ENCODE measurements at regions not wholly inside any gene's neighbourhood (a gene's known extent, or its start where the extent isn't known, plus 50 kb on each side); places are given as distances from the start of the nearest gene placed in this dataset.

- no peak for DNase-seq (ENCODE audit: low read depth)
These were observed 109.1 kb upstream of the GDF10 start for GRCh38 chr10:47190802-47191450.

DNA sequence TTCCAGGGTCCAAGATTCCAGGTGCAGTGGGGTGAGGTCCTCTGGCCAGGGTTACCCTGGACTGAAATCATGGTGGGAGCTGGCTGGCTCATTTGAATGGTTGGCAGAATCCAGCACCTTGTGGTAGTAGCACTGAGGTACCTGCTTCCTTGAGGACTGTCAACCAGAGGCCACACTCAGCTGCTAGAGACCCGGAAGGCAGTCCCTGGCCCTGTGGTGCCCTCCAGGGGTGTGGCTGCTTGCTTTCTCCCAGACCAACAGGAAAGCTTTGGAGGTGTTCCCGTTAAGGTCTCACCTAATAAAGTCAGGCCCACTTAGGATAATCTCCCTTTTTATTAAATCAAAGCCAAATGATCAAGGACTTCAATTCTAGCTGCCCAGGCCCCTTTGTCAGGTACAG lies 107.7 kb upstream of the GDF10 start:
- no peak for DNase-seq (ENCODE audit: low read depth)

- DNase-seq (ENCODE audit: low read depth) = no peak
These were observed 106.3 kb upstream of the GDF10 start for GRCh38 chr10:47193666-47194065.

- DNase-seq (ENCODE audit: low read depth) = no peak
These were observed 104.6 kb upstream of the GDF10 start for GRCh38 chr10:47195274-47195885.

DNA sequence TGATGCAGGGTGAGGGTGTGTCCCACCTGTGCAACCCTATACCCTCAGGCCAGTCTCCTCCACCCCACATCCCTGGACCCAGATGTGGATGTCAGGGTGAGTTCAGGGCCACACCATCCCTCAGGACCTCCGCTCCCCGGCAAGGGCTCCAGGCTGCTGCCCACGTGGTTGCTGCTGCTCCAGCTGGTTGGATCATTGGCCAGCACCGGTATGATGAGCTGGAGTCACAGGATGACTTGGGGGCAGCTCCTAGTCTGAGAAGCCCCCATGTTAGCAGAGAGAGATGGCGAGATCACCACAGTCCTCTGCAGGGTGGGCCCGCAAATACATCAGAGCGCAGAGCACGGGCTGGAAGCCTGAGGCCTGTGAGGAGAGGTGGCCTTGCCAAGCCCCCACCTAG lies 103.3 kb upstream of the GDF10 start:
- DNase-seq (ENCODE audit: low read depth) = no peak

- DNase-seq (ENCODE audit: low read depth) = no peak
These were observed 101.8 kb upstream of the GDF10 start for GRCh38 chr10:47198221-47198620.

DNA sequence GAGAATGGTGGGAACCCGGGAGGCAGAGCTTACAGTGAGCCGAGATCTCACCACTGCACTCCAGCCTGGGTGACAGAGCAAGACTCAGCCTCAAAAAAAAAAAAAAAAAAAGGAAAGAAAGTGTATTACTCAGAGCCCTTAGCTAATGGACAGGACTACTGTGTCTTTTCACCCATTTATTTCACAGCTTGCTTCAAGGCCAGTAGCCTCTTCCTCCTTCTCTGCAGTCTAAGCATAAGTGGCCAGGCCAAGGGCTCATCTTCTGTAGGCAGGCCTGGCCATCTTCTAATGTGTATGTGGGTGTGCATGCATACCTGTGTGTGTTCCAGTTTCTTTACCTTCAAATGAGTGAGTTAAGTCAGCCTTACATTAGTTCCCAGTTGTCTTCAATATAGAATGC lies 94.8 kb upstream of the GDF10 start:
- DNase-seq (ENCODE audit: low read depth) = no peak

- no peak for DNase-seq (ENCODE audit: low read depth)
These were observed 93.3 kb upstream of the GDF10 start for GRCh38 chr10:47206449-47207280.

DNA sequence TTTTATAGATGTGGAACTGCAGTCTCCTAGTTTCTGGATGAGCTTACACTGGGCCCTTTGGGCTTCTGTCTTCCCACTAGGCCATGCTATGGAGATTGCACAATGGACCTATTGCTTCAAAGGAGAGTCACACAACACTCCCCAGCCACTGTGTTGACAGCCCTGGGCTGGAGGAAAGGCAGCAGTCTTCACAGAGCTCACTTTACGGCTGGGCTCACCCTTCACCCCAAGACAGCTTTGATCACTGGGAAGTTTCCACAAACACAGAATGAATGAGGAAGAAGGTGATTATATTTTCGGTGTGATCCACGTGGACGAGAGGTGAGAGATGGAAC lies 92.7 kb upstream of the GDF10 start:
- DNase-seq (ENCODE audit: low read depth) = no peak

- DNase-seq (ENCODE audit: low read depth) = no peak
These were observed 92.0 kb upstream of the GDF10 start for GRCh38 chr10:47207894-47208469.

- DNase-seq (ENCODE audit: low read depth) = no peak
These were observed 90.5 kb upstream of the GDF10 start for GRCh38 chr10:47209466-47209865.

DNA sequence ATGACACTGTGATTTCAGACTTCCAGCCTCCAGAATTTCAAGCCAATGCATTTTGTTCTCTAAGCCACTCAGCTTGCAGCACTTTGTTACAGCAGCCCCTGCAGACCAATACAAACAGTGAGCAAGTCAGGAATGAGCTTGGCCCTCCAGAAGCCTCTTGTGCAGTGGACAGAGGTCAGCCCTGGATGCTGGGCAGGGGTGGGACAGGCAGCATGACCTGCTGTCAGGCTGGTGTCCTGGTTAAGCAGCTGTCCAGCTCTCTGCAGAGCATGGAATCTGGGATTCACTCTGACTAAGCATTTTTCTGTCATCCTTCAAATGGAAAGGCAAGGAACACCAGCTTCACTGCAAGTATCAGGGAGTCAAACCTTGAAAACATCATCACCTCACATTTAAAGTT lies 85.5 kb upstream of the GDF10 start:
- DNase-seq (ENCODE audit: low read depth) = no peak

DNA sequence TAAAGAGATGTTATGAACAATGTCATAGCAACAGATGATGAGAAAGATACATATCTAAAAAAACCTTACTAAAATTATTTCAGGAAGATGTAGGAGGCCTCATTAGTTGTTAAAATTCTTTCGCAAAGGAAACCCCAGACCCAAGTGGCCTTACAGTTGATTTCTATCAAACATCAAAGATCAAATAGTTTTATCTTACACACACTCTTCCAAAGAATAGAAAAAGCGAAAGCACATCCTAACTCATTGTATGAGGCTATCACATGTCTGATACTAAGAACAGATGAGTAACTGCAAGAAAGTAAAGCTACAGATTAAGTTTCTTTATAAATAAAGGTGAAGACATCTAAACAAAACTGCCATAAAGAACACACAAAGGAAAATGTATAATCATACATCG lies 82.9 kb upstream of the GDF10 start:
- no peak for DNase-seq (ENCODE audit: low read depth)

- no peak for DNase-seq (ENCODE audit: low read depth)
These were observed 81.2 kb upstream of the GDF10 start for GRCh38 chr10:47218803-47219202.

DNA sequence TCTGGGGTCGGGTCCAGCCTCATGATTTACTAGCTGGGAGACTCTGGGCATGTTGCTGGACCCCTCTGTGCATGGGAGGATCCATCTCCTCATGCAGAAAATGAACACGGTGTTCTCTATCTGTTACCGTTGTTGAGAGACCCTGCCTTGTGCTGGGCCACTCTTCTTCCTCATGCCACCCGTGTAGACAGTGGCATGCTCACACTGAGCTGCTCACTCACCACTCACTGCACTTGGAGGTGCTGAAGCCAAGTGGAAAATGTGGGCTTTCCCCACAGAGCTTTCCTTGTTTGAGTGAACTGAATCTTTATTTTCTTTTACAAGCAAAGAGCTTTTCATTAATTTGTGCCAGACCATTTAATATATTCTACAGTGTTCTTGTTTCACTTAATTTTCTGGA lies 77.5 kb upstream of the GDF10 start:
- no peak for DNase-seq (ENCODE audit: low read depth)

GRCh38 chr10:47223236-47223635 lies 76.8 kb upstream of the GDF10 start:
- DNase-seq (ENCODE audit: low read depth) = no peak

GRCh38 chr10:47224546-47225218 lies 75.3 kb upstream of the GDF10 start:
- no peak for DNase-seq (ENCODE audit: low read depth)

DNA sequence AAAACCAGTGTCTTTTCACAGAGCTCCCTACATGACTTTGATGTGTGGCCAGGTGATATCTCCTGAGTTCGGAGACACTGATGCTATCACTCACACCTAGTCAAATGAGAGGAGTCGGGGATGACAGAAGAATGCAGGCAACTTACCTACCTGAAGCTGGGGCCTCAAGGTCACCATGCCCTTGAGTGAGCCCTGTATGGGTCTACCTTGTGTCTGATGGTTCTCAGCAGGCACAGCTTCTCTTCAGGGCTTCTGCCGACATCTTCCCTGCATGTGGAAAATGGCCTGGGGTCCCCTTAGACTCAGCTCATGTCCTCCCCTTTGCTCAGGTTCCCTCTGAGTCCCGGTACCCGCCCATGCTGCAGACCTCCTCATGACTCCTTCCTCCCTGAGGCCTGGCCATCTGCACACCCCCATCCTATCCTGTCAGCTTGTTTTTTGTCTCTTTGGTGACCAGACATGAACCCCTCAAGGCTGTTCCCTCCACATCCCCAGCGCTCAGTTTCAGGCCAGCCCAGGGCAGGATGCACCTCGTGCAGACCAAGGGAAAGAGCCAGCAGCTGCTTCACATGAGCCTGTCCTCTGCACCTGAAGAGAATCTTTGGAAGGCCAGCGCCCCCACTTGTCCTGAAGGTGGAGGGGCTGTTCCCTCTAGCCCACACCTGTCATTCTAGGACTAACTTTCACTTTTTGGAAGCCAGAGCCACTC lies 74.6 kb upstream of the GDF10 start:
- DNase-seq (ENCODE audit: low read depth) = no peak

DNA sequence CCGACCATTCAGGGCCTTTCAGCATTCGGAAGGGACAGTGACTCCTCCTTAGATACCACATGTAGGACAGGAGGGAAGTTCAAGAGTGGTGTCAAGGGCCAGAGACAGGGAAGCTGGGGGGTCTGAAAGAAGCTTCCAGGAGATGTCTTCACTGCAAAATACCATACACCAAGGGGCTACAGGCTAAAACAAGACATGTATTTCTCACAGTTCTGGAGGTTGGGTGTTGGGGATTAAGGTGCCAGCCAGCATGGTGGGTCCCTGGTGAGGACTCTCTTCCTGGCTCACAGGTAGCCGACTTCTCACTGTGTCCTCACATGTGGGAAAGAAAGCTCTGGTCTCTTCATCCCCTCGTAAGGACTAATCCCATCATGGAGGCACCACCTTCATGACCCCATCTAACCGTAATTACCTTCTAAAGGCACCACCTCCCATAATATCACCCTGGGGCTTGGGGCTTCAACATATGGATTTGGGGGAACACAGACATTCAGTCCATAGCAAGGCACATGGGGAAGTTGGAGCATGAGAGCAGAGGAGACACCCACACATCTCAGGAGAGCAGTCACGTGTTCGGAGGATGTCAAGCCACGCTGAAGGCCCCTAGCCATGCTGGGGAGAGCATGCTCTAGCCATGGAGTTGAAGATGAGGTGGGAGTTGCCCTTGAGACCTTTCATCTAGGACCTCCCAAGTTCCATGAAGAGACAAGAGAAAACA lies 73.9 kb upstream of the GDF10 start:
- no peak for DNase-seq (ENCODE audit: low read depth)

- no peak for DNase-seq (ENCODE audit: low read depth)
These were observed 69.5 kb upstream of the GDF10 start for GRCh38 chr10:47230482-47230881.

- DNase-seq (ENCODE audit: low read depth) = no peak
These were observed 69.0 kb upstream of the GDF10 start for GRCh38 chr10:47230957-47231356.
